Stimulated activated CD4-positive, alpha-beta T cell treated with anti-CD3 and anti-CD28 coated beads, TNF-alpha, amount 100 ng/mL, for 24 hours (primary cell): ENCODE measurements at regions not wholly inside any gene's neighbourhood (a gene's known extent, or its start where the extent isn't known, plus 50 kb on each side); places are given as distances from the start of the nearest gene placed in this dataset.
"Not testable (repeated sequence)": the region's sequence is repeated elsewhere in the genome, so short reads cannot be mapped to it uniquely, and the experiment has no call there.

Experiments
- DNase-seq, 3 experiments: peaks; one replicate each; pipeline ENCODE4 v3.0.0-alpha.2; 2020; ENCODE audit warnings: low read depth in 3 of 3

GRCh38 chr4:1561286-1561990 lies 122.7 kb downstream of the FAM53A start:
- no peak for DNase-seq

- DNase-seq = no peak
Observed at GRCh38 chr4:1559896-1560650, 124.0 kb downstream of the FAM53A start.

- no peak for DNase-seq
Observed at GRCh38 chr4:1558205-1558604, 125.9 kb downstream of the FAM53A start.

GRCh38 chr4:1557221-1557597 lies 126.9 kb downstream of the FAM53A start:
- no peak for DNase-seq

GRCh38 chr4:1556541-1557220 lies 127.4 kb downstream of the FAM53A start:
- DNase-seq = no peak

GRCh38 chr4:1554876-1555265 lies 129.2 kb downstream of the FAM53A start:
- DNase-seq = no peak

GRCh38 chr4:1554246-1554875 lies 129.8 kb downstream of the FAM53A start:
- no peak for DNase-seq

- no peak for DNase-seq
Observed at GRCh38 chr4:1553365-1553764, 130.7 kb downstream of the FAM53A start.

- DNase-seq = no peak
Observed at GRCh38 chr4:1552451-1552850, 131.7 kb downstream of the FAM53A start.

- no peak for DNase-seq
Observed at GRCh38 chr4:1551211-1551610, 132.9 kb downstream of the FAM53A start.

- DNase-seq = no peak
Observed at GRCh38 chr4:1550122-1551070, 133.7 kb downstream of the FAM53A start.

- no peak for DNase-seq
Observed at GRCh38 chr4:1549638-1550035, 134.5 kb downstream of the FAM53A start.

GRCh38 chr4:1548827-1549637 lies 135.1 kb downstream of the FAM53A start:
- DNase-seq = peak; percentile 23 to 60 (median 29)

GRCh38 chr4:1547856-1548826 lies 136.0 kb downstream of the FAM53A start:
- DNase-seq = no peak

GRCh38 chr4:1547131-1547855 lies 136.8 kb downstream of the FAM53A start:
- DNase-seq = no peak

GRCh38 chr4:1544861-1545281 lies 138.6 kb upstream of the NKX1-1 start:
- DNase-seq = no peak

- not testable (repeated sequence) for DNase-seq
Observed at GRCh38 chr4:1544435-1544834, 138.2 kb upstream of the NKX1-1 start.

GRCh38 chr4:1543976-1544375 lies 137.7 kb upstream of the NKX1-1 start:
- DNase-seq = no peak
